GM19023 (cell line): ENCODE measurements at regions not wholly inside any gene's neighbourhood (a gene's known extent, or its start where the extent isn't known, plus 50 kb on each side); places are given as distances from the start of the nearest gene placed in this dataset.

Source experiments
- ATAC-seq: cut with Tn5 transposase; IDR thresholded peaks from one replicate; pipeline ENCODE4 v1.9.1; 2021; ENCODE audit warnings: mild to moderate bottlenecking, moderate library complexity; ENCODE audit not compliant: unreplicated experiment

DNA sequence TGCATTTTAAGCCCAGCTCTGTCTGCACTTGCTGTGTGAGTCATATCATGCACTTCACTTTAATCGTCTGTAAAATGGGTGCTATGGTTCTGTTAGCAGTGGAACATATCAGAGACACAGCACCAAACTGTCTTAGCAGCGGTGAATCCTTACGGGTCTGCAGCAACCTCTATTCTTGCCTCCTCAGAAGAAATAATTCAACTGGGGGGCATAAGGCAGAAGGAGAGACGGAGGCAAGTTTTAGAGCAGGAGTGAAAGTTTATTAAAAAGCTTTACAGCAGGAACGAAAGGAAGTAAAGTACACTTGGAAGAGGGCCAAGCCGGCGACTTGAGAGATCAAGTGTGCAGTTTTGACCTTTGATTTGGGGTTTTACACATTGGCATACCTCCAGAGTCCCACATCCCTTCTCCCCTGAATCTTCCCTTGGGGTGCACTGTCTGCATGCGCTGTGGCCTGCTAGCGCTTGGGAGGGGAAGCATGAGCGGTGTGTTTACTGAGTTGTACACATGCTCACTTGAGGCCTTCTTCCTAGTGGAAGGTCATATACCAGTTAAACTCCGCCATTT, 109.8 kb downstream of the DDX1 start:
- ATAC-seq = no peak

DNA sequence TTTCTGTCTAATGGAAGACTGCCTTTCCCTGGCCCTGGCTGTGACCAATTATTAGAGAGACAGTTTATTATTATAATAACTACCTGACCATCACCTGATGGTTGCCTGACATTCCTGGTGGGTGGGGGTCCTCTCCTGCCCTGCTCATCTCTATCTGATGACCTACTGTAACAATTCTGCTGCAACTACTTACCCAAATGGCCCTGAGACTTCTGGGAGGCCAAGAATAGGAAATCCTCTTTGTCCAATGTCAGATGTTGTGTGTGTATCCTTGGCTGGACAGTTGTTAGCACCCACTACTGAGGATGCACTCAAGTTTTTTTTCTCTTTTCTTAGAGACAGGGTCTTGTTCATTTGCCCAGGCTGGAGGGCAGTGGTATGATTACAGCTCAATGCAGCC, 110.3 kb downstream of the DDX1 start:
- no peak for ATAC-seq

- no peak for ATAC-seq
Measured at GRCh38 chr2:15702452-15702851, 110.8 kb downstream of the DDX1 start.

GRCh38 chr2:15703365-15703869, 111.7 kb downstream of the DDX1 start:
- no peak for ATAC-seq

DNA sequence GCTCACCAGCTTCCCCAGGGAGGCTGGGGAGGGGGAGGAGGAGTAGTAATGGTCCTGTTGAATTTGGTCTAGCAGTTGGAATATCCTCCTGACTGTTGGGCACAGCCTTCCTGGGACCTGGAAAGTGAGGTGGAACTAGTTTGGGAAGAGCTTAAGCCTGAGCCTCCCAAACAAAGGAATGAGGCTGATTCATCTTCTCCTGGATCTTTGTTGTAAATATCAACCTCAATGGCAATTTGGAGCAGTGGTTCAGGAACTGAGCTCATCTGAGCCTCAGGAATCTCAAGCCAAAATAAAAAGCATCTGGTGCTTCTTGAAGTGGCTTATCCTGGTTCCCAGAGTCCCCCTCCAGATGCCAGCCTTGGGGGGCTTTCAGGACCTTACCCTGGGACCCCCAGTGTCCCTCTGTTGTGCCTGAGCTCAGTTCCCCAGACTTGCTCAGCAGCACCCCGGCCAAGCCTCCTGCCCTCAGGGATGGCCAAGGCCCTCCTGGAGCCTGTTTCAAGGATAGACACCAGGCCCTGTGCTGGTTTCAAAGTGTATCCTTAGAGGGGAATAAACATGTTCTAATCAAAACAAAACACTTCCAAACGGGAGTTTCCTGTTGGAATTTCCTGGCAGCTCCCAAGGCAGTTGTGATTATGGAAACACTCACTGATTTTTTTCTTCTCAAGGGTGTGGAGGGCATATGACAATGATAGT, 112.6 kb downstream of the DDX1 start:
- no peak for ATAC-seq

DNA sequence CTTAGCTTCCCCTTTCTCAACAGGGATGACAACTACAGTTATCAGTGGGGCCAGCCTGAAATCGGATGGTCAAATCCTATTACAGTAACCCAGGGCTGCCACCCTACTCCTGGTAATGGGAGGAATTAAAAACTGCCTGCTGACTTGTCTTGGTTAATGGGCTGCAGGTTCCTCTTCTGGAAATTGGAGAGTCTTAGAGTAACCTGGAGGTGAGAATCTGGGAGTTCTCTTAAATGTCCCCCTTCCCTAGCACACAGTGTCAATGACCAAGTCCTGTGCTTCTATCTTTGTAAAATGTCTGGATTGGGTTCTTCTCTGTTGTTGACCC, 113.1 kb downstream of the DDX1 start:
- ATAC-seq = no peak

GRCh38 chr2:15705310-15705709, 113.6 kb downstream of the DDX1 start:
- no peak for ATAC-seq

DNA sequence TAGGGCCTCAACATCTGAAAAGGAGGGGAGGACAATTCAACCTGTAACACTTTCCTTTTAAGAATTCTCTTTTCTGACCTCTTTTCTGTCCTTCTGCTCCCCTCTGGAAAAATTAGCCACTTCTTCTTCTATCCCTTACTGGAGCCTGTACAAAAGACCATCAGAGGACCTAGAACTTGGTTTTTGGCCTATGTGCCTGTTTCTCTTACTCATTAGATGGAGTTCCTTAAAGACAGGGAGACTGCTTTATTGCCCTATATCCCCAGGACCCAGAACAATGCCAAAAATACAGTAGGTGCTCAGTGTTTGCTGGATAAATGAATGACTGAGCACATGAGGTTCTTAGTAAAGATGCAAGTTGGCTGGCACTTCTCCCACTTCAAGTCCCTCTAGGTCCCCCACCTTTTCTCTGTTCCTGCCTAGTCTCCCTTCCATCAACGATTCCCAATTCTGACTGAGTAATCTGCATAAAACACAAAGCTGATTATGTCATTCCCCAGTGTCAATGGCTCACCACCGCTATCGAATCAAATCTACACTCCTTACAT, 114.2 kb downstream of the DDX1 start:
- ATAC-seq = no peak

DNA sequence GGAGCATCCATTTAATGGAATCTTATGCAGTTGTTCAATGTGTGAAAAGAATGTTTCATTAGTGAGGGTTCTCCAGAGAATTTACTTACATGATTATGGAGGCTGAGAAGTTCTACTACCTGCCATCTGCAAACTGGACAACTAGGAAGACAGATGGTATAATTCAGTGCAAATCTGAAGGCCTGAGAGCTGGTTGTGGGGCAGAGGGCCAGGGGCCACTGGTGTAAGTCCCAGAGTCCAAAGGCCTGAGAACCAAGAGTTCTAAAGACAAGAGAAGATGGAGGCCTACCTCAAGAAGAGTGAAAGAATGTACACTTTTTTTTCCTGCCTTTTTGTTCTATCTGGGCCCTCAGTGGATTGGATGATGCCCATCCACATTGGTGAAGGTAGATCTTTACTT, 114.8 kb downstream of the DDX1 start:
- ATAC-seq = no peak

DNA sequence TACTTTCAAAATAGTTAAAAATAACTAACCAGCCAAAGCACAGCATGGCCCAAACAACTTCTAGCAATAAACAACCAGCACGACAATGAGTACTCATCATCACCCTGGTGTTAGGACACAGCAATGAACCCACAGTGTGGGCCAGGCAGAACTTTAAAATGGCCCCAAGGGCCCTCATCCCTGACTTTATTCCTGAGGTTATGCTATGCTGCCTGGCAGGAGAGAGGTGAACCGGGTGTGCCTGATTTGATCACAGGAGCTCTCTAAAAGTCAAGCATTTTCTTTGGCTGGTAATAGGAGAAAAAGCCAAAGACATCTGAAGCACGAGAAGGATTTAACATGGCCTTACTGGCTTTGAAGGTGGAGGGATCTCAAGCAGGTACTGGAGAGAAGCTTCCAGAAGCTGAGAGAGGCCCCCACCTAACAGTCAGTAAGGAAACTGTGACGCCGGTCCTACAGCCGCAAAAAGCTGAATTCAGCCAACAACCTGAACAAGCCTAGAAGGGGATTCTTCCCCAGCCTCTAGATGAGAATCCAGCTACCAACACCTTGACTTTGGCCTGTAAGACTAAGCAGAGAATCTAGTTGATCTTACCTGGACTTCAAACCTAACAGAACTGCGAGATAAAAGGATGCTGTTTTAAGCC, 115.4 kb downstream of the DDX1 start:
- ATAC-seq = no peak

GRCh38 chr2:15708161-15708560, 116.5 kb downstream of the DDX1 start:
- no peak for ATAC-seq

GRCh38 chr2:15708865-15709820, 117.5 kb downstream of the DDX1 start:
- no peak for ATAC-seq

- no peak for ATAC-seq
Measured at GRCh38 chr2:15711126-15711860, 119.6 kb downstream of the DDX1 start.

DNA sequence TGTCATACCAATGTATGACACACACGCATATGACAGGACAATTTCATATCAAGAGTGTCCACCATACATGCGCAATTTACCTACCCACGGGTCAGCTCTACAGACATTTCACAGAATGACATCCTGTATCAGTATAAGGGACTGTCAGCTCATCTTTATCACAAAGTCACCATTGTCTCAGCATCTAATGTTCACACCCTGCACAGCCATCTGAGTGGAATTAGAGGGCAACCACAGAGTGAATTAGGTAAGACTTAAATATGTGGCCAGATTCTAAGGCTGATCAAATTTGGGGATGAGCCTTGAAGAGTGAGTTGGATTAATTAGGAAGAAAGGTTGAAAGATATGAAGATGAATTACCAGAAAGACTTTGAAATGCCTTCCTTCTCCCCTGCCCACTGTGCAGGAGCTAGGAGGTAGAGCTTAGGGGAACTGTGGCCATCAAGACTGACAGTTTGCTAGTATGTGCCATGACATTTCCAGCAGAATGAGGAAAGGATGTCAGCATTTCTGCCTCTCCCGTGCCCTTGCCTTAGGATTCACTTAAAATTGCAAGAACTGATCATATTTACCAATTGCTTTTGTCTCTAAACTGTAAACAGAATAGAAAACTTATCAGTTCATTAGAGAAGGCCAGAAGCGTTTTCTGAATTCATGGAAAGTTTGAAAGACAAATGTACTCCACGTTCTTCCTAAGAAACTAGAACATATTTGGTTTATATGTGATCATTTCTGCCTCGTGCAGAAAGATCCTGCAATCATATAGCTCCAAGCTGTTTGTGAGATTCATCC, 121.1 kb downstream of the DDX1 start:
- ATAC-seq = no peak

- ATAC-seq = no peak
Measured at GRCh38 chr2:15713475-15713874, 121.8 kb downstream of the DDX1 start.

DNA sequence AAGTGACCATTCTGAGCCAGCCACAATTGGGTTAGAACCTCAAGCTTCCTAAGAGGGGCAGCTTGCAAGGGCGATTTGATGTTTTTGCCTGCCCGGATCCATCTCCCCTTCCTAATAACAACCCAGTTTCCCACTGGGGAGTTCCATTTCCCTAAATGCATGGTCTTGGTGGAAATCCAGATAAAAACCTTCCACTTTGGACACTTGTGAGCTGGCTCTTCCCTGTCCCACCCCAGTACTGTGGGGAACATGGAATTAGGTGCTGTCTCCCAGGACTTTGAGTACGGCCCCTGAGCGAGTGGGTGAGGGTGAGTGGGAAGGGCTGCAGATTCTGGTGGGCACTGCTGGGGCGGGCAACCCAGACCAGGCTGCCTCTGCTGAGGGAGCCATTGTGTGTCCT, 122.3 kb downstream of the DDX1 start:
- ATAC-seq = no peak

GRCh38 chr2:15714609-15715008, 122.9 kb downstream of the DDX1 start:
- no peak for ATAC-seq

GRCh38 chr2:15715596-15715995, 123.9 kb downstream of the DDX1 start:
- no peak for ATAC-seq

- ATAC-seq = no peak
Measured at GRCh38 chr2:15718103-15718943, 126.7 kb downstream of the DDX1 start.
